NT2/D1 (cell line): ENCODE measurements at regions not wholly inside any gene's neighbourhood (a gene's known extent, or its start where the extent isn't known, plus 50 kb on each side); places are given as distances from the start of the nearest gene placed in this dataset.

Experiments
- DNase-seq: peaks from one replicate; pipeline ENCODE4 v3.0.0-alpha.2; 2011; ENCODE audit warnings: low read depth, low spot score
- H3K27me3 ChIP-seq: 2 replicates; pipeline ENCODE4 v1.6.0; 2011; ENCODE audit warnings: mild to moderate bottlenecking; ENCODE audit not compliant: insufficient read length, insufficient read depth
- H3K36me3 ChIP-seq: 2 replicates; pipeline ENCODE4 v1.6.1; 2011; ENCODE audit warnings: mild to moderate bottlenecking, low read length, mixed read lengths; ENCODE audit not compliant: insufficient read depth, insufficient read length
- H3K4me1 ChIP-seq: 2 replicates; pipeline ENCODE4 v1.5.1; 2011; ENCODE audit not compliant: insufficient read depth, insufficient read length
- H3K4me3 ChIP-seq: 2 replicates; pipeline ENCODE4 v1.5.1; 2011; ENCODE audit warnings: low read depth; ENCODE audit not compliant: insufficient read length
- H3K9ac ChIP-seq: 2 replicates; pipeline ENCODE4 v1.6.0; 2011; ENCODE audit warnings: low read depth; ENCODE audit not compliant: insufficient read length
- H3K9me3 ChIP-seq: 2 replicates; pipeline ENCODE4 v1.5.1; 2011; ENCODE audit warnings: mild to moderate bottlenecking, low read length; ENCODE audit not compliant: insufficient read depth
- SUZ12 ChIP-seq: IDR thresholded peaks from 2 replicates; pipeline ENCODE4 v1.6.1; 2011; ENCODE audit not compliant: insufficient read length, insufficient read depth; ENCODE audit errors: extremely low read depth
- YY1 ChIP-seq: IDR thresholded peaks from 2 replicates; pipeline ENCODE4 v1.6.1; 2011; ENCODE audit not compliant: insufficient read length, insufficient read depth
- ZNF274 ChIP-seq: IDR thresholded peaks from 2 replicates; pipeline ENCODE4 v1.6.1; 2011; ENCODE audit warnings: mild to moderate bottlenecking, low read depth, low read length

GRCh38 chr1:234535218-234535617 is 56.2 kb upstream of the TARBP1 start:
- DNase-seq = no peak
- Histone ChIP-seq H3K9me3 (peaks cover 1% of the 10 kb centered on the region; the same call in 1 of the 2 replicates), H3K27me3 (no peaks in the 10 kb centered on the region), H3K36me3 (no peaks in the 10 kb centered on the region), H3K4me3 (no peak overlapping the region), H3K4me1 (no peaks in the 10 kb centered on the region), H3K9ac (no peak overlapping the region)
- no peak for TF ChIP-seq ZNF274
- no peak for TF ChIP-seq YY1
- no peak for TF ChIP-seq SUZ12

DNA sequence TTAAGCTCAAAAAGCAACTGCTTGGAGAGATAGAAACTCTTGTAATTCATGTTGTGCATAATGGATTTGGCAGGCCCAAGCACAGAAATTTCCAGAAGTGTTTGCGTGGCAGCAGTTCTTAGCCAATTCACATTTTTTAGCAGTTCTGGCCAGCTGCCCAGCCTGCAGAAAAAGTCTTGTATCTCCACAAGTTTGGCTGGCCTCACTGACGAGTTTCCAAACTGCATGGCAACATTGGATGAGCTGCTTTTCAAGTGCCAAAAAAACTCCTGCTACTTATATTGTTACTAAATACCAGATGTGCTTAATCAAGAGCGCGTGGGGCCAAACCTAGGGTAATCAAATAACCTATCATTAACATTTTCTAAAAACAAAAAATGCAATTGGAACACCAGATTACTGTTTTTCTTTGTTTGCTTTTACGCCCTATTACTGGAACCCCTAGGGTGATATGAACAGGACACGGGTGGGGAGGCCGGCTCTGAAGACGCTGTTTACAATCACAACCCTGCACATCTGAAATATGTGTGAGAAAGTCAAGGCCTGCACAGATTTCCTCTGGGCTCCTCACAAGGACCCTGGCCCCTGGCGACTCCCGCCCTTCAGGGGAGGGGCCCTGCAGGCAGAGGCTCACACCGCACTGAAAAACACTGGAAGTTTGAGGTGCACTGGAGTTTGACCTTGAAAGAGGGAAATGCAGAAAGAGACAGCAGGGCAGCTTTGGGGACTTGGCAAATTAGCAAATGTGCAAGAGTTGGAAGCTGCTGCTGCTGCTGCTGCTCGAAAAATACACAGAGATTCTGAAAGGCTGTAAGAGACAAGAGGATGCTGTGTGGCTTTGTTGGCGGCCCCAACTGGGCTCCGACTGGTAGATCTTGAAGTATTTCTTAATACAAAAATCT is 55.2 kb upstream of the TARBP1 start:
- TF ChIP-seq YY1 = no peak
- TF ChIP-seq ZNF274 = no peak
- no peak for TF ChIP-seq SUZ12
- no peak overlapping the region for H3K4me3 ChIP-seq
- no peak for DNase-seq

GRCh38 chr1:234533034-234533891 is 54.3 kb upstream of the TARBP1 start:
- H3K9ac ChIP-seq = no peak overlapping the region

More for the DNA sequence above, 55.2 kb upstream of the TARBP1 start:
- no peaks in the 10 kb centered on the region for H3K27me3 ChIP-seq
- H3K4me1 ChIP-seq = no peaks in the 10 kb centered on the region
- no peaks in the 10 kb centered on the region for H3K36me3 ChIP-seq
- no peak overlapping the region for H3K9ac ChIP-seq
- H3K9me3 ChIP-seq = no peaks in the 10 kb centered on the region

DNA sequence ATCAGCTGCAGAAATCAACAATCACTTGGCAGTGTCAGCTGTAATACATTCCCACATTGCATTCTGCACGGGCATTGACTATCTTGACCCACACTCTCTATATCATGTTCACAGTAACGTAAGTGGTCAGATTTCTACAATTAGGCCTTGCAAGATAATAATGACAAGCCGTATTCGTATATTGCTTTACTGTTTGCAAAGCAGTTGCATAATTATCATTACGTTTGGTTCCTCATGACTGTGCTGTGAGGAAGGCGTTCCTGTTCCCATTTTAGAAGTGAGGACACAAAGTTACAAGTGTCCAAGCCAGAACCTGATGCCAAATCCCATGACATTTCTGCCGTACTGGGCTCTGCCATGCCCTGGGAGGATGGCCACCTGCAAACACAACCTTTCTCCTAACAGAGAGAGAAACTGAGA is 53.5 kb upstream of the TARBP1 start:
- no peaks in the 10 kb centered on the region for H3K27me3 ChIP-seq
- H3K4me1 ChIP-seq = no peaks in the 10 kb centered on the region
- H3K4me3 ChIP-seq = no peak overlapping the region
- no peaks in the 10 kb centered on the region for H3K36me3 ChIP-seq
- no peaks in the 10 kb centered on the region for H3K9me3 ChIP-seq
- TF ChIP-seq YY1 = no peak
- no peak for TF ChIP-seq SUZ12
- TF ChIP-seq ZNF274 = no peak
- H3K9ac ChIP-seq = no peak overlapping the region
- DNase-seq = no peak

More at GRCh38 chr1:234533034-234533891, 54.3 kb upstream of the TARBP1 start:
- no peak for TF ChIP-seq SUZ12
- no peak for TF ChIP-seq ZNF274
- no peak for TF ChIP-seq YY1
- Histone ChIP-seq H3K4me1 (no peaks in the 10 kb centered on the region), H3K27me3 (no peaks in the 10 kb centered on the region), H3K4me3 (no peak overlapping the region), H3K36me3 (no peaks in the 10 kb centered on the region), H3K9me3 (no peaks in the 10 kb centered on the region)
- DNase-seq = no peak

DNA sequence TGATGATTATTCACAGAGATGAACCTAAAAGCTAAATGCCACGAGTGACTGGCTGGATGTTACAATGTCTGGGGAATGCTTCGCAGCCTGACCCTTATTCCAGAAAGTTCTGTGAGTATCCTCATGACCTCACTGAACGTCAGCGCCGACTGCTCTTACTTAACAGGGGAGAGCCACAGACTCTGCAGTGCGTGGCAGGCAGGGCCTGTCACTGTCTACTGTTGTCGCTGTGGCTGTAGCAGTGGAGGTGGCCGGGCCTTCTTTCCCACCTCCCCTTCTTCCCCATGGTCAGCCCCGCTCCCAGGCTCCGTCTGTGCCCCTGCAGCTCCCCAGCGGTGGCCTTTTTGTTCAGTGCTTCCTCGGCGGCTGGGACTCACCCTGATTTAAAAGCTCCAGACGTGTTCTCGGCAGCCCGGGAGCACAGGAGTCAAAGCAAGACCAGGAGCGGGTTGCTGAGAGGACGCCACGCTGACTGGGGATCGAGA is 52.2 kb upstream of the TARBP1 start:
- no peaks in the 10 kb centered on the region for H3K9me3 ChIP-seq
- no peak overlapping the region for H3K4me3 ChIP-seq
- no peaks in the 10 kb centered on the region for H3K27me3 ChIP-seq
- no peak for DNase-seq
- H3K36me3 ChIP-seq = no peaks in the 10 kb centered on the region
- TF ChIP-seq YY1 (no peak), ZNF274 (no peak), SUZ12 (no peak)
- H3K4me1 ChIP-seq = no peaks in the 10 kb centered on the region
- no peak overlapping the region for H3K9ac ChIP-seq

- no peaks in the 10 kb centered on the region for H3K4me1 ChIP-seq
- H3K27me3 ChIP-seq = no peaks in the 10 kb centered on the region
- no peaks in the 10 kb centered on the region for H3K36me3 ChIP-seq
- no peaks in the 10 kb centered on the region for H3K9me3 ChIP-seq
- H3K4me3 ChIP-seq = no peak overlapping the region
- no peak for DNase-seq
- no peak overlapping the region for H3K9ac ChIP-seq
- TF ChIP-seq YY1 (no peak), SUZ12 (no peak), ZNF274 (no peak)
Observed at GRCh38 chr1:234530672-234531071, 51.7 kb upstream of the TARBP1 start.

DNA sequence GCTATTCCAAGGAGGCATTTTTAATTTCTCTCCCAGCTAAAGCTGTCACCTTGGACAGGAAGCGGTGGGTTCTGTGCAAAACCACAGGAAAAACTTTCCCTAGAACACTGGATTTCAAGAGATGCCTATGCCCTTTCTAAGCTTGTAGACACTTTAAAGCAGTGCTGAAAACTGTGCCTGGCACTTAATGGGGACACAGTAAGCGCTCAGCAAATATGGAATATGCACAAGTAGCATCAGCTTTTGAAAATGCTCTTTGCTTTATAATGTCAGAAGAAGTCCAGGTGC is 50.9 kb upstream of the TARBP1 start:
- H3K4me1 ChIP-seq = no peaks in the 10 kb centered on the region
- H3K4me3 ChIP-seq = no peak overlapping the region
- H3K9me3 ChIP-seq = no peaks in the 10 kb centered on the region
- no peaks in the 10 kb centered on the region for H3K36me3 ChIP-seq
- no peak for DNase-seq
- TF ChIP-seq SUZ12 = no peak
- no peak for TF ChIP-seq ZNF274
- TF ChIP-seq YY1 = no peak
- no peak overlapping the region for H3K9ac ChIP-seq
- H3K27me3 ChIP-seq = no peaks in the 10 kb centered on the region
